ENCODE measurements at regions not wholly inside any gene's neighbourhood (a gene's known extent, or its start where the extent isn't known, plus 50 kb on each side); places are given as distances from the start of the nearest gene placed in this dataset.

- no peak overlapping the region for H3K4me2 ChIP-seq (ENCODE audit: insufficient read depth, low read length)
- no peak overlapping the region for H3K27ac ChIP-seq (ENCODE audit: insufficient read depth, low read depth, low read length)
- ChIA-PET CTCF (no interaction called here), POLR2A (no interaction called here)
- no peak for DNase-seq (ENCODE audit: low read depth, low spot score)
- no peaks in the 10 kb centered on the region for H4K20me1 ChIP-seq (replicated peaks; ENCODE audit: control insufficient read depth, extremely low read depth, insufficient read depth, low read length)
- no peaks in the 10 kb centered on the region for H3K4me1 ChIP-seq (ENCODE audit: control insufficient read depth, extremely low read depth, insufficient read depth, low read length)
- dilution Hi-C loops (cut with MboI; ENCODE audit: extremely low pct_ligation_motif_present, low sequenced_read_pairs) (no loop called here), intact Hi-C loops (cut with micrococcal nuclease) (no loop called here)
- H2AFZ ChIP-seq (ENCODE audit: low read depth, low read length): no peak overlapping the region
- no peaks in the 10 kb centered on the region for H3K79me2 ChIP-seq (ENCODE audit: control insufficient read depth, insufficient read depth, low read length)
- no peak overlapping the region for H3K4me3 ChIP-seq (replicated peaks in 1 of 3; ENCODE audit: insufficient read depth in 1 of 3, low read depth in 1 of 3, low read length in 3 of 3)
- TF ChIP-seq GATA2 (IDR thresholded peaks at IDR 0.05; ENCODE audit: insufficient read depth, insufficient read length, low read depth, low read length) (no peak), POLR2A (IDR thresholded peaks at IDR 0.05; ENCODE audit: low read depth, low read length) (no peak), EZH2 (IDR thresholded peaks at IDR 0.05; ENCODE audit: borderline replicate concordance, low read depth, low read length, severe bottlenecking) (no peak), POLR2AphosphoS5 (IDR thresholded peaks at IDR 0.05; ENCODE audit: insufficient read depth, low read depth, low read length) (no peak), FOS (IDR thresholded peaks at IDR 0.05; ENCODE audit: borderline replicate concordance, insufficient read depth, low read length) (no peak), MYC (IDR thresholded peaks at IDR 0.05; ENCODE audit: low read depth, low read length) (no peak), JUN (IDR thresholded peaks at IDR 0.05; ENCODE audit: borderline replicate concordance, insufficient read depth, insufficient read length, low read depth) (no peak)
- TF ChIP-seq, protein P1, sequence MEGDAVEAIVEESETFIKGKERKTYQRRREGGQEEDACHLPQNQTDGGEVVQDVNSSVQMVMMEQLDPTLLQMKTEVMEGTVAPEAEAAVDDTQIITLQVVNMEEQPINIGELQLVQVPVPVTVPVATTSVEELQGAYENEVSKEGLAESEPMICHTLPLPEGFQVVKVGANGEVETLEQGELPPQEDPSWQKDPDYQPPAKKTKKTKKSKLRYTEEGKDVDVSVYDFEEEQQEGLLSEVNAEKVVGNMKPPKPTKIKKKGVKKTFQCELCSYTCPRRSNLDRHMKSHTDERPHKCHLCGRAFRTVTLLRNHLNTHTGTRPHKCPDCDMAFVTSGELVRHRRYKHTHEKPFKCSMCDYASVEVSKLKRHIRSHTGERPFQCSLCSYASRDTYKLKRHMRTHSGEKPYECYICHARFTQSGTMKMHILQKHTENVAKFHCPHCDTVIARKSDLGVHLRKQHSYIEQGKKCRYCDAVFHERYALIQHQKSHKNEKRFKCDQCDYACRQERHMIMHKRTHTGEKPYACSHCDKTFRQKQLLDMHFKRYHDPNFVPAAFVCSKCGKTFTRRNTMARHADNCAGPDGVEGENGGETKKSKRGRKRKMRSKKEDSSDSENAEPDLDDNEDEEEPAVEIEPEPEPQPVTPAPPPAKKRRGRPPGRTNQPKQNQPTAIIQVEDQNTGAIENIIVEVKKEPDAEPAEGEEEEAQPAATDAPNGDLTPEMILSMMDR (IDR thresholded peaks at IDR 0.05; ENCODE audit: extremely low read depth in 1 of 2, insufficient read depth in 1 of 2, low read depth in 1 of 2, low read length in 2 of 2): no peak
- TF ChIP-seq, protein P2, sequence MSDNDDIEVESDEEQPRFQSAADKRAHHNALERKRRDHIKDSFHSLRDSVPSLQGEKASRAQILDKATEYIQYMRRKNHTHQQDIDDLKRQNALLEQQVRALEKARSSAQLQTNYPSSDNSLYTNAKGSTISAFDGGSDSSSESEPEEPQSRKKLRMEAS (IDR thresholded peaks at IDR 0.05; ENCODE audit: insufficient read depth, insufficient read length): no peak
- H3K9me1 ChIP-seq (replicated peaks; ENCODE audit: control insufficient read depth, extremely low read depth, insufficient read depth, low read length): no peaks in the 10 kb centered on the region
- FAIRE-seq: no peak
- no peak overlapping the region for H3K9ac ChIP-seq (replicated peaks; ENCODE audit: extremely low read depth, insufficient read depth, low read length)
- no peaks in the 10 kb centered on the region for H3K9me3 ChIP-seq (replicated peaks; ENCODE audit: control insufficient read depth, insufficient read depth, low read length)
- H3K36me3 ChIP-seq (ENCODE audit: control insufficient read depth in 2 of 2, extremely low read depth in 1 of 2, insufficient read depth in 2 of 2, low read length in 2 of 2): no peaks in the 10 kb centered on the region
- no peaks in the 10 kb centered on the region for H3K27me3 ChIP-seq (ENCODE audit: control insufficient read depth in 2 of 2, insufficient read depth in 2 of 2, low read length in 2 of 2)
- BruUV-seq (replicated peaks): no TSS peak
Measured at GRCh38 chr9:32319312-32319929, 65.0 kb upstream of the ACO1 start.
